Colon (tissue), 2 donors: ENCODE measurements at regions not wholly inside any gene's neighbourhood (a gene's known extent, or its start where the extent isn't known, plus 50 kb on each side); places are given as distances from the start of the nearest gene placed in this dataset.
"Not testable (repeated sequence)": the region's sequence is repeated elsewhere in the genome, so short reads cannot be mapped to it uniquely, and the experiment has no call there.

Source experiments
- FAIRE-seq: peaks from 2 replicates; lab custom pipeline; 2012; peaks lifted over from hg19 to GRCh38; lab: Jason Lieb, UNC
- donor health status: control.
- donor health status: control.

GRCh38 chr12:29961231-29961630 is 177.5 kb upstream of the TMTC1 start:
- FAIRE-seq = no peak

DNA sequence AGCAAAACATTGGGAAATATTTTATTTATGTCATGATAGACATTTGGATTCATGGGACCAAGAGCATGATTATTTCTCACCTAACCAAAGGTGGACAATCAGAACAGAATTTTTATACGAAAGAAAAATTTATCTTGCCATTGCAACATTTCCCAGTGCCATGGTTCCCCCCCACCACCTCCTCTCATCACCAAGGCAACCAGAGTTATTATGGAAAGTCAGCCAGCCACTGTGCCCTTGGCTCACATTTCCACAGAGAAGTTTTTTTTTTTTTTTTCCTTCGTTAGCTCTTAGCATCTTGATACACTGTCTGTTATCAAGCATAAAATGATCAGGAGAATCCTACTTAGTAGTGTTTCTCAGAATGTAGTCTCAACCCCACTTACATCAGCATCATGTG is 176.4 kb upstream of the TMTC1 start:
- FAIRE-seq = no peak

DNA sequence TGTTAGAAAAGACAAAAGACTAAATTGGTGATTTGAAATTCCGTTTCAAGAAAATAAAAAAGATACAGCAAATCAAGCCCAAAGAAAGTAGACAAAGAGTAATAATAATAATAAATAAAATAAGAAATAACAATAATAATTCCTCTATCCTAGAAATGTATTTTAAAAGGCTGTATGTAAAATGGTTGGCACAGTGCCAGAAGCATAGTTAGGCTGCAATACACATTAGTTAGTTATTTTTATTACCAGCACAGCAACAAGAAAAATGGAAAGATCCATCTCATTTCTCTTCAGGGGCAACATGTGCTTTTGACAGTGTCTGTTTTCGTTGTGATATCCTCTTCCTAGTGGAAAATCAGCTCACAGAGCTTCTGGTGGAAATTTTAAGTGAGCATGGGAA is 174.1 kb upstream of the TMTC1 start:
- no peak for FAIRE-seq

DNA sequence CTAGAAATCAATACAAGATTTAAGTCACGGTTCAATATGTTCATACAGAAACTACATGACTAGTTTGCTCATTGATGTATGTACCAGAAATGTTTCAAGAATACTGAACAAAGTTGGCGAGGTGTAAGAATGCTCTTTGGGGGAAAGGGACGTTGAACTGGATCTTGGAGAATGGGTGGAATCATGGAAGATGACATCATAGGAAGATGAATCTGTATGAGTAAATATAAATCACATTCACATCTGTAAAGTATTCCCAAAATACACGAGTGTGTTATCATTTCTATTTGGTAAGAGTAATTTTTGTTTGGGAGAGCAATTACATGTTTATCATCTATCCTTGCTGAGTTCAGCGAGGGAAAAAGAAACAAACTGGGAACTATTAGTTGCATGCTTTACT is 162.2 kb upstream of the TMTC1 start:
- FAIRE-seq = no peak

- FAIRE-seq = no peak
These were observed 160.7 kb upstream of the TMTC1 start for GRCh38 chr12:29944269-29945000.

- FAIRE-seq = no peak
These were observed 159.9 kb upstream of the TMTC1 start for GRCh38 chr12:29943683-29944082.

GRCh38 chr12:29940811-29941210 is 157.1 kb upstream of the TMTC1 start:
- no peak for FAIRE-seq

DNA sequence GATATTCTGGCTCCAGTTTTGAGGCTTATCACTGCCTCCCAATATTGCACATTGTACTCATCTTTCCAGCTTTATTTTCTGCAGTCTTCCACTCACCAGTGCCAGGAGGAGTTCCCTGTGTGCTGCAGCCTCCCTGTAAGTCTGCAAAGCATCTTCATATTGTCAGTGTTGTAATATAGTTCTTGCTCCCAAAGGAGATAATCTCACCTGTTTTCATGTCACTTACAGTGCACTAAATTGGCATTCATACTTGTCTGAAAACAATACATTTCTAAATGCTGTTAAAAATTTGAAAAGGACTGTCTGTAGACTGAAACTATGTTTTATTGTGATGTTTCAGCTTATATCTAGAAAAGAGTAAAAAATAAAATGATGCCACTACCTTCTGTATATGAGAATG is 146.8 kb upstream of the TMTC1 start:
- FAIRE-seq = no peak

GRCh38 chr12:29929295-29929694 is 145.6 kb upstream of the TMTC1 start:
- no peak for FAIRE-seq

DNA sequence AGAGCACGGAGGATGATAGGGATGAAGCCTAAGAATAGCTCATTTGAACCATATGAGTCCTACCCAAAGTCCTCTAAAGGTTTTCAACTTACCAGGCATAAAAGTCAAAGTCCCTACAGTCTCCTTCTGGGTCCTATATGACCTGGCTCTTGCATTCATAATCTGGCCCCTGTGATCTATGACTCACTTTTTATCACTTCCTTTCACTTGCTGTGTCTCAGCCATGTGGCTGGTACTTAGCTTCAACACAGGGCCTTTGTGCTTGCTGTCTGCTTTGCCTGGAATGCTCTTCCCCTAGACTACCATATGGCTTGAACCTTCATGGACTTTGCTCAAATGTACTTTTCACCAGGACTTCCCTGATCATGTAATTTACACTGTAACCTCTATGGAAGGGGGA is 137.6 kb upstream of the TMTC1 start:
- FAIRE-seq = no peak

GRCh38 chr12:29908157-29908556 is 124.4 kb upstream of the TMTC1 start:
- no peak for FAIRE-seq

DNA sequence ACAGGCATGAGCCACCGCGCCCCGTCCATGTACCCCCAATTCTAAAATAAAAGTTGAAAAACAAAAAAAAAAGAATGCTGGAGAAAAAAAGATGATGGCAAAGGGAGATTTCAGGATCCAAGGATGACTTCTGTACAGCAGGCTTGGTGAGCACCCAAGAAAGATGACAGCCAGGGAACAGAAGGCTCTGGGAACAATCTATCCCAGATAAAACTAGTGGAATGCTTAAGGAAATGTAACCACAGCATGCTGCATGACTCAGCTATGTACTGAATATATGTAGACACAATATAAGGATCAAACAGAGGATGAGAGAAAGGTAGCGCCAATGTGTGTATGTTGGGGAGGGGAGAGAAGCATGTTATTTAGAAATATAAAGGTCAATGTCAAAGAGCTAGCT is 123.7 kb upstream of the TMTC1 start:
- no peak for FAIRE-seq

GRCh38 chr12:29902043-29902442 is 118.3 kb upstream of the TMTC1 start:
- no peak for FAIRE-seq

- FAIRE-seq = no peak
These were observed 117.8 kb upstream of the TMTC1 start for GRCh38 chr12:29901585-29901984.

GRCh38 chr12:29899212-29899931 is 115.6 kb upstream of the TMTC1 start:
- FAIRE-seq = no peak

GRCh38 chr12:29895966-29896365 is 112.2 kb upstream of the TMTC1 start:
- no peak for FAIRE-seq

DNA sequence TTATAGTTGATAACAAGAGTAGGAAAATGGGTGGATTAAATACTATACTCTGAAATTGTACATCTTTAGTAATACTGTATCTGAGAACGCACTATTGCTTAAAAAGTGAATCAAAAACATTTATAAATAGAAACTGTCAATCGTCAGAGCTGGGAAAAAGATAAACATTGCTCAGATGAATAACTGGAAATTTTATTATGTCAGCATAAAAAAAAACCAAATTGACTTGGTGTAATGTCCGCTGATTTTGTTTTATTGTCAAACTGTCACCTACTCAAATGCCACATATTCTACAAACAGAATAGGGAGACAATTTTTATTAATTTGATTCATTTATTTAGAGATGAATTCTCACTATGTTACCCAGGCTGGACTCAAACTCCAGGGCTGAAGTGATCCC is 109.3 kb upstream of the TMTC1 start:
- no peak for FAIRE-seq

GRCh38 chr12:29891792-29892191 is 108.0 kb upstream of the TMTC1 start:
- FAIRE-seq = no peak

DNA sequence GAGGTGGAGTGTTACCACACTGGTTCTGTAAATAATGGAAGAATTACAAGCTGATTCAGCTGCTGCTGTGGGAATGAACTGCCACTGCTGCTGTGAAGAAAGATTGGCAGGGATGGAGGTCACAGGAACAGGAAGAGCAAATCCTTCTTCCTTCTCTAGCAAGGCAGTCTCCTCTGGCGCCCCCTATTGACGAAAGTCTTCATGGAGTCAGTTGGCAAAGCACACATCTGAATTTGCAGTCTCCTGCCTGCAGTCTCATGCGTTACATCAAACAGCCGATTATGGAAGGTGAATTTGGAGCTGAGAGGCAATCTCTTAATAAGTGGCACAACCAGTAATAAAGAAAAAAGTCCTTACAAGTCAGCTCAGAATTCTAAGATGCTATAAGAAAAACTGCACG is 106.0 kb upstream of the TMTC1 start:
- no peak for FAIRE-seq

DNA sequence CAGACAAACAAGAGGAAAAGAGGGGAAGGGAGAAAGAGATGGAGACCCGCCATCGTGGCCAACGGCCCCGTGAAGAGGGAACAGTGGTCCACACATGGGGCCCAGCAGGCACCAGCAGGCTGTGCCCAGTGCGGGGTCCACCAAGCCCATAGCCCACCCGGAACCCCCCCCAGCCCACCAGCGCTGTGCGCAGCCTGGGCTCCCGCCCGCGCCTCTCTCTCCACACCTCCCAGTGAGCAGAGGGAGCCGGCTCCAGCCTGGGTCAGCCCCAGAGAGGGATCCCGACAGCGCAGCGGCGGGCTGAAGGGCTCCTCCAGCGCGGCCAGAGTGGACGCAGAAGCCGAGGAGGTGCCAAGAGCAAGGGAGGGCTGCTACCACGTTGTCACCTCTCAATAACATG is 105.0 kb upstream of the TMTC1 start:
- no peak for FAIRE-seq

- not testable (repeated sequence) for FAIRE-seq
These were observed 101.2 kb upstream of the TMTC1 start for GRCh38 chr12:29884957-29885356.

DNA sequence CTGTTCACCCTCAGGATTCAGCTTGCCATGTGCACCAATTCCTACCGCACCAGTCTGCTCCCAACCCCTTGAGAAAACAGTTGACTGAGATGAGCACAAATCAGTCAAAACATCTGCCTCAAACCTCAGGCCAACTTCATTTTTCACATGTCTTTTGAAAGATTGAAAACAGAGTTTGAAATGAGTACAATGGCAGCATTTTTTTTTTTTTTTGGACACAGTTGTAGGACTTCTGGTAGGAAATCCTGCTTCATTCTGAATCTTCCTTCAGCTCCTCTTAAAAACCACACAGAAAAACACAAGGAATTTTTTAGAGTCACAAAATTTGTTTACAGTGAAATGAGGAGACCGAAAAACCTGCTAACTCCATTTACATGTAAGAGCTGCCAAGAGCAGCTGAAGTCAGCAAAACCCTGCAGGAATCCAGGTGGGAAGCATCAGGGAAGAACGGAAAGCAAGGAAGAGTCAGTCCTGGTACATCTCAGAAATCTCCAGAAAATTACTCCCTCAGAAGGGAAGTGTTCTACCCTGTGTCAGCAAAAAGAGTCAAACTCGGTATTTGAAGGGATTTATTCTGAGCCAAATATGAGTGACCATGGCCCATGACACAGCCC is 100.3 kb upstream of the TMTC1 start:
- no peak for FAIRE-seq

DNA sequence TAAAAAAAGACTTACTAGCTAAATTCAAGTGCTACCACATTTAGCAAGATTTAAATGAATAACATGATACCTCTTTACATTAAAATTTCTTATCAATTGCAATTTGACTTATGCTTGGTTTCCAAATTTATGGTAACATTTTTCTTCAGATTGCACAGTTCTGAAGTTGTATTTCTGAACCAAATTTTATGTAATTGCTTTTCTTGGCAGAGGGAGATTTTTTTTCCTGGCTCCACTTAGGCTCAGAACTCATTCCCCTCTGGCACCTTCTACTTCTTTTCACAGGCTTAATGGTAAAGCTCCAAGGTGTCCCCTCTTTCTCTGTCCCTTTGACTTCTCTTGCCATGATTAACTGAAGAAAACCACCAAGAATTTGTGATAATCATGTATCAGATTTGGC is 99.8 kb upstream of the TMTC1 start:
- FAIRE-seq = no peak

DNA sequence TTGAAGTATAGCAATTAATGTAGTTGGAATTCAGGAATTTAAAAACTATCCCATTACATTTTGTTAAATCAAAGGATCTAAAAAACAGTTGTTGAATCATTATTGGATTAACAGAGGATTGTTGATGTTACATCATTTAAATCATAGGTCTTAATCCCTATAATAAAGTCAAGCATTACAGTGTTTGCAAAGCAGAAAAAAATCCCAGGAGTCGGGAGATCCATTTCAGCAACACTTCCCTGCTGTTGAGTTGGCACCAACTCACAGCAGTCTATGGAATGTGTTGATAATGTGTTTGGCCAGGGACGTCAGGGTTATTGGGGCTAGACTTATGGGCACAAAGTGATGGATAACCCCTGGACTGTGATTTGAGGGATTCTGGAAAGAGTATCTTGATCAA is 99.1 kb upstream of the TMTC1 start:
- no peak for FAIRE-seq
